OCI-M2 (cell line): ENCODE measurements at regions not wholly inside any gene's neighbourhood (a gene's known extent, or its start where the extent isn't known, plus 50 kb on each side); places are given as distances from the start of the nearest gene placed in this dataset.
"Not testable (repeated sequence)": the region's sequence is repeated elsewhere in the genome, so short reads cannot be mapped to it uniquely, and the experiment has no call there.

ENCODE experiments used
- DNase-seq: peaks from one replicate; lab custom pipeline; 2025; ENCODE audit not compliant: unreplicated experiment; lab: John Stamatoyannopoulos, UW

DNA sequence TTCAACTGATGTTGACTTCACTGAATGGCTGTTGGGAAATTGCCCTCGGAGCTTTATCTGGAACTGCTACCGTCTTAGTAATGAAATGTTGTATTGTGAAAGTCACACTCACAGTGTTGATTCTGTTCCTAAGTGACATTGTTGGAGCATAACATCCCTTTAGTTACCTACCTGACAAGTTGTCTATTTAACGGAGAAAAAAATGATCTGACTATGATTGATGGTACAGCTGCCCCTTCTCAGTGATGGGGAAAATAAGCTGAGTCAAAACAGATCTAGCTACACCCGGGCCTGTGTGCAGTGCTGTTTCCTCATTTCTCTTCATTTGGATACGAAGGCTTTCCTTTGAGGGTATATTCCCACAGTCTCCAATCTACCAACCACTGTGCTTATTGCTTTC, 472.3 kb upstream of the BRINP3 start:
- DNase-seq, result no peak

DNA sequence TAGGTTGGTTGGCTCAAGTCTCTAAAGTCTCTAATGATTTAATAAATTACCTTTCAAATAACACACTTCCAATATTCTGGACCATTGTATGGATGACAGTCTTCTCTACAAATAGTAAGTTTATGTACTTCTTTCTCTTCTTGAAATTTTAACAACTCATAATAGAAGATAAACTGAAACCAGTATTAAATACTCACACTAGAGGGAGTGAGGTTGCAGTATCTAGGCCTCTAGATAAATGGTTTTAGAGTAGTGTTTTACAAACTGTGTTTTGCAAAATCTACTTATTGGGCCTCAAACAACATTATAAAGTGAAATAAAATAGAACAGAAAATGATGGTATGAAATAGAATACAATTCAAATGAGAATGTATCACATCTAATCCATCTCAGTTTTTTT, 479.9 kb upstream of the BRINP3 start:
- DNase-seq, result no peak

DNA sequence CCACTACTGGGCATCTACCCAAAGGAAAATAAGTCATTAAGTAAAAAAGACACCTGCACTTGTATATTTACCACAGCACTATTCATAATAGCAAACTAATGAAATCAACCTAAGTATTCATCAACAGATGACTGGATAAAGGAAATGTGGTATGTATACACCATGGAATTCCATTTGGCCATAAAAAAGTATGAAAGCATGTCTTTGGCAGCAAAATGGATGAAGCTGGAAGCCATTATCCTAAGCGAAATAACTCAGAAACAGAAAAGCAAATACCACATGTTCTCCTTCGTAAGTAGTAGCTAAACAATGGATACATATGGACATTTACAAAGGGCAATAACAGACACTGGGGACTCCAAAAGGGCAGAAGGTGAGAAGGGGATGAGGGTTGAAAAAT, 485.7 kb upstream of the BRINP3 start:
- DNase-seq, result no peak

DNA sequence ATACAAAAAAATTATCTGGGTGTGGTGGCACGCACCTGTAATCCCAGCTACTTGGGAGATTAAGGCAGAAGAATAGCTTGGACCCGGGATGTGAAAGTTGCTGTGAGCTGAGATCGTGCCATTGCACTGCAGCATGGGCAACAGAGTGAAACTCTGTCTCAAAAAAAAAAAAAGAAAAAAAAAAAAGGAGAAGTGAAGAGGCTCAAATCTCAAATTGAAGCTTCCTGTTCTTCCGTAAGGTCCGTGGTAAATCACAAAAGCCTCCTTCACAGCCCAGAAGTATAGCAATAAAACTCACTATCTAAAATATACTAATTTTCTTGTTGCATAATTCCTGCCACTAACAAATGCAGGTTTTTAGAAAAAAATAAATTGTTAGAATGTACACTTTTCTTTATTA, 498.2 kb upstream of the BRINP3 start:
- DNase-seq, result no peak

DNA sequence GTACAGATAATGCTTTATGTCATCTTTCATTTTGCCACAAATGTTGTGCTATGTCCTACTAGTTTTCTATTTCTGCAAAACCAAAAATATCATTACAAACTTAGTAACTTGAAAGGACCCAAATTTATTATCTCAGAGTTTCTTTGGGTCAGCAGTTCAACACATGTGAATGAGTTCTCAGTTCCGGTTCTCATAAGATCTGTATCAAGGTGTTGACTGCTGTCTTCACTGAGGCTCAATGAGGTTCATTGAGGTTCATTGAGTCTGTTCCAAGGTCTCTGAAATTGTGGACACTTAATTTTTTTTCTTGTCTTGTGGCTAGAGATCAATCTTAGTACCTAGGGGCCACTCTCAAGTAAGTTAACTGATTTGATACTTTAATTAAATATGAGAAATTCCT, 525.1 kb upstream of the BRINP3 start:
- DNase-seq, result no peak

DNA sequence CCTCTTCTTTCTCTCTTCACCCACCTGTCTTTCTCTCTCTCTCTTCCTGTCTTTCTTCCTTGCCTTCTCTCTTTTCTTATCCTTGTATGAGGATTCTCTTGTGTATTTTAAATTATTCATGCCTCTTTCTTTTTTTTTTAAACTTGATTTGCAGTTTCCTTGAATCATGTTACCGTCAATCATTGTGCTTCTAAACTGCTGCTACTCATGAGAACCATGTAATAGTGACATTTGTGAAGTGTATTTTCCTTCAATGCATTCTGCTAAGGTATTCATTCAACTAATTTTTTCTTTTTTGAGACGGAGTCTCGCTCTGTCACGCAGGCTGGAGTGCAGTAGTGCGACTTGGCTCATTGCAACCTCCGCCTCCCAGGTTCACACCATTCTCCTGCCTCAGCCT, 539.1 kb upstream of the BRINP3 start:
- DNase-seq, result no peak

DNA sequence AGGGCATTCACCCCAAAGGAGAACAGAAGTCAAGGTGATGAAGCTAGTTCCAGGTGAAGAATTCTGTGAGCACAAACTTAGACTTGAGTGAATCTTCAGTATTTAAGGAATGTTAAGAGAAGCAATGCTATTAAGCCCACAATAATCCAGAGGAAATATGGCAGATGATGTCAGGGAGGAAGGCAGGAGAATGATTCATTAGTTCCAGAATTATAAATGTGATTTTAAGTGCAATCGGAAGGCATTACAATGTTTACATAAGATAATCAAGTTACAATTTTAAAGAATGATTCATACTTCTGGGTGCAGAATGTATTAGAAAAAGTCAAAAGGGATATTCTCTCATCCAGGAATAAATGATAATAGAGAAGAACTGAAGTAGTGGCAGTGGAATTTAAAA, 545.2 kb upstream of the BRINP3 start:
- DNase-seq, result no peak

DNA sequence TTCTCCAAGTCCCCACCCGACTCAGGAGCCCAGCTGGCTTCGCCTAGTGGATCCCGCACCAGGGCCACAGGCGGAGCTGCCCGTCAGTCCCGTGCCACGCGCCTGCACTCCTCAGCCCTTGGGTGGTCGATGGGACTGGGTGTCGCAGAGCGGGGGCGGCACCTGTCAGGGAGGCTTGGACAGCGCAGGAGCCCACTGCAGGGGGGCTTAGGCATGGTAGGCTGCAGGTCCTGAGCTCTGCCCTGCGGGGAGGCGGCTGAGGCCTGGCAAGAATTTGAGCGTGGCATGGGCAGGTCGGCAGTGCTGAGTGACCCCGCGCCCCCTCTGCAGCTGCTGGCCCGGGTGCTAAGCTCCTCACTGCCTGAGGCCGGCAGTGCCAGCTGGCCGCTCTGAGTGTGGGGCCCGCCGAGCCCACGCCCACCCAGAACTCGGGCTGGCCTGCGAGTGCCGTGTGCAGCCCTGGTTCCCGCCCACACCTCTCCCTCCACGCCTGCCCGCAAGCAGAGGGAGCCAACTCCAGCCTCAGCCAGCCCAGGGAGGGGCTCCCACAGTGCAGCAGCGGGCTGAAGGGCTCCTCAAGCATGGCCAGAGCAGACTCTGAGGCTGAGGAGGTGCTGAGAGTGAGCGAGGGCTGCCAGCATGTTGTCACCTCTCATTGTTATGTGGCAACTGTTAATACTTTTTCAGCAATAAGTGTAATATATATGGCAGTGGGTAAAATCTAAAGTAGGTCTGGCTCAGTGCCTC, 548.4 kb upstream of the BRINP3 start:
- no peak for DNase-seq

DNA sequence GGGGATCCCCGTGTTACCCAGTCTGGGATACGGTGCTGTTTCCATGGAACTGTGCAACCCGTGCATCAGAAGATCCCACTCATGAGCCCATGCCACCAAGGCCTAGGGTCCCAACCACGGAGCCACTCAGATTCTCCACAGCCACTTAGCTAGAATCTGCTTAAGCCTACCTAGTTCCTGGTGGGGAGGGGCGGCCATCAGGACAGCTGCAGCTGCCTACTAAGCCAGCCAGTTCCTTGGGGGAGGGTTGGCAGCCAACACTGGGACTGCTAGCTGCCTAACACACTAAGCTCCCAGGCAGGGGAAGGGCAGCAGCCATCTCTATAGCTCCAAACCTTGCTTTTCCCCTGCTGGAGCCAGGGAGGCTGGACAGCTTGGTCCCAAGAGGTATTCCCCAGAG, 549.2 kb upstream of the BRINP3 start:
- no peak for DNase-seq

DNA sequence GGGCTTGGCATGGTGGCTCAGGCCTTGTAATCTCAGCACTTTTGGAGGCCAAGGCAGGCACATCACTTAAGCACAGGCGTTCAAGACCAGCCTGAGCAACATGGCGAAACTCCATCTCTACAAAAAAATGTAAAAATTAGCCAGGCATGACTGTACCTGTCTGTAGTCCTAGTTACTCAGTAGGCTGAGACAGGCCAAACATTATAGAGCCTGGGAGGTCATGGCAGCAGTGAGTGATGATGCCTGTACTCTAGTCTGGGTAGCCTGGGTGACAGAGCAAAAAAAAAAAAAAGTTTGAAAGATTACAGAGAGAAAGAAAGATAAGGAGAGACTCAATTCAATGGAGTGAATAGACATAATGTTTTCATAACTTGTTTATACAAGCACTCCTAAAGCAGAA, 556.5 kb upstream of the BRINP3 start:
- DNase-seq, result no peak

DNA sequence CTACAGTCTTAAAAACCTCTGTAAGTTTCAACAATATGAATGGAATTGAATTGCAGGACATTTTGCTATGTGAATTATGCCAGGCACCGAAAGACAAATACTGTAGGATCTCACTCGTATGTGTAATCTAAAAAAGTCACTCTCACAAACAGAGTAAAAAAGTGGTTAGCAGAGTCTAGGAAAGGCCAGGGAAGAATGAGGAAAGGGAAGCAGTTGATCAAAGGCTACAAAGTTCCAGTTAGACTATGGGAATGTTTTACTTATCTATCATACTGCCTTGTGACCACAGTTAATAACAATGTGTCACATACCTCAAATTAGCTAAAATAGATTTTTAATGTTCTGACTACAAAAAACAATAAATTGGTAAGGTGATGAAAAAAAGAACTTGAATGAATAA, 565.4 kb upstream of the BRINP3 start:
- DNase-seq, result no peak

DNA sequence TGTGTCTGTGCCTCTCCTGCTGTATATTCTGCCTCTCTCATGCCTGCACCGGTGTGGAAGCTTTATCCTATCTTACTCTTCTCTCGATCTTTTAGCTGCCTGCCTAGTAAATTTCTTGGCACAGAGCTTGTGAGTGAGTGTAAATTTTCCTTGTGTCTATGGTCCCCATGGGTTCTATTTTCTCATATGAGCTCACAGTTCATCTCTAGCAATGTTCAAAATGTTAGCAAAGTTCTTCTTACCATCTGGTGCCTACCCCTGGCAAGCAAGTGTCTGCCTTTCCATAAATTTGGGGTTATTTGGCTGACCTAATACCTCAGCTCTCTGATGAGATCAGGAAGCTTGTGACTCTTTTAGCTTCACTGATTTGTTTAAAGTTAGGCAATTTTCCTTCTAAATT, 572.1 kb upstream of the BRINP3 start:
- DNase-seq, result no peak

DNA sequence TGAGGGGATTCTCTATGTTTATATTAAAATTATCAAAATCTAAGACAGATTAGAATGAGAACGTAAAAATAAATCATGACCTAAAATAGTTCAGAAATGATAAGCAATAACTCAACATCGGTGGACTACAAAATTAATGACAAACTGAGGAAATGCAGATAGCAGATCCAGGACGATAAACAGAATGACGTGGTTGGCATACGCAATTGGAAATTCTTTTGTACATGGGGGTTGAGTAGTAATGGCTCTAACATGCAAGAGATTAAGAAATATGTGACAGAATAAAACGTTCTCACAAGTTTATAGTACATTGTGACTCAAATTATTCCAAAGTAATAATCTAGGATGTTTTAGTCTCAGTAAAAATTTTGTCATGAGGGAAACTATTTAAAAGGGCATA, 575.2 kb upstream of the BRINP3 start:
- DNase-seq, result no peak

DNA sequence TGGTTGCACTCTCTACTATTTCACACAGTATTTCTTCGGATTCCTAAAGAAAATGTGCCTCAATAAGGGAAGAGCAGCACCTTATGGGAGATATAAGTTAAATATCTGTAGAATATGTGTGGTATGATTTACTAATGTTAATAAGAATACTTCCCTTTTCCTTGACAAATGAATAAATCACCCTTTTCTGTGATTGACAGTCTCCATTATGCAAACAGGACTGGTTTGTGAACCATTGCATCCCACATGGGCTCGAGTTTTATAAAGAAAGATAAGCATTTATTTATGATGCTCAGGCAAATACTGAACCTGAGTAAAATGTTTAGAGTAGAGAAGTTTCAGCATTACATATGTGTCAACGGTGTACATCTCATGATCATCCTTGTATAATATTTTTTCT, 587.7 kb upstream of the BRINP3 start:
- no peak for DNase-seq

DNA sequence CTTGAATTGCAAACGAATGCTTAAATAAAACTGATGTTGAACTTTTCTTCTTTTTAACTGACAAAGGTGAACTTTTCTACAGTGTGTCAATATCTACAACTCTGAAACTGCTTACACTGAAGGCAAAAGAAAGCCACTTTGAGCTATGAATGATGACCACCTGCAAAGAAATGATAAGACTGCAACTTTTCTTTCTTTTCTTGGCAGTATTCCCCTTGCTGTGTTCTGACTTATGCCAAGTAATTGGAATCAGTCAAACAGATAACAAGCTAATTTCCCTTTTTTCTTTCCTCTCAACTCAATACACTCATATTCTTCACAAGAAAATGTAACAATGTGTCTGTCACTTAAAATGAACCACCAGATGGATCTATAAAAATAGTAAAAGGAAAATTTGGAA, 588.1 kb upstream of the BRINP3 start:
- no peak for DNase-seq

DNA sequence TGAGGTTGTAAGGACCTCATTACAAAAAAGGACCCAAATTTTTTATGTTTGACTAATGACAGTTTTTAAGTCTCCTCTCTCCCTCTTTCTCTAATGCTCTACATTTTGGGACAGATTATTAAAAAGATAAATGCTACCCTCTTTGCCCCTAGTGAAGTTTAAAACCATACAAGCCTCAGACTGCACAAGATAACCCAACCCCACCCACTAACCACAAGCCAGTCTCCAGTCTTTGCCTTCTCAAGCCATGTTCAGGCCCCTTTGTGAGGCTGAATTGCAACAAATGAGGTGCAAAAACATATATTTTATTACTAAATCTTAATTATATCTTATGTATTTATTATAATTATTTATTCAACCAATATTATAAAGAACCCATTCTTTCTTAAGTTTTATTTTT, 597.2 kb upstream of the BRINP3 start:
- no peak for DNase-seq

DNA sequence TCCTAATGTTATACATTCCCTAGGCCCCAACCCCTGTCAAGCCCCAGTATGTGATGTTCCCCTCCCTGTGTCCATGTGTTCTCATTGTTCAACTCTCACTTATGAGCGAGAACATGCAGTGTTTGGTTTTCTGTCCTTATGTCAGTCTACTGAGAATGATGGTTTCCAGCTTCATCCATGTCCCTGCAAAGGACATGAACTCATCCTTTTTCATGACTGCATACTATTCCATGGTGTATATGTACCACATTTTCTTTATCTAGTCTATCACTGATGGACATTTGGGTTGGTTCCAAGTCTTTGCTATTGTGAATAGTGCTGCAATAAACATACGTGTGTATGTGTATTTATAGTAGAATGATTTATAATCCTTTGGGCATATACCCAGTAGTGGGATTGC, 605.4 kb upstream of the BRINP3 start:
- not testable (repeated sequence) for DNase-seq

DNA sequence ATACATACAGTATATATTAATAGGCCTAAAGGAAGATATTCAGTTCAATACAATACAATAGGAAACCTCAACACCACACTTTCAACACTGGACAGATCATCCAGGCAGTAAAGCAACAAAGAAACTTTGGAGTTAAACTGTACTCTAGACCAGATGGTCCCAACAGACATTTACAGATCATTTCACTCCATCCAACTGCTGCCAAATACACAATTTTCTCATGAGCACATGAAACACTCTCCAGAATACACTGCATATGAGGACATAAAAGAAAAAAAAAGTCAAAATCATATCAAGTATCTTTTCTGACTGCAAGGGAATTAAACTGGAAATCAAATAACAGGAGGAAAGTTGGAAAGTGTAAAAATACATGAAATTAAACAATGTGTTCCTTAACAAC, 607.5 kb upstream of the BRINP3 start:
- DNase-seq, result no peak

DNA sequence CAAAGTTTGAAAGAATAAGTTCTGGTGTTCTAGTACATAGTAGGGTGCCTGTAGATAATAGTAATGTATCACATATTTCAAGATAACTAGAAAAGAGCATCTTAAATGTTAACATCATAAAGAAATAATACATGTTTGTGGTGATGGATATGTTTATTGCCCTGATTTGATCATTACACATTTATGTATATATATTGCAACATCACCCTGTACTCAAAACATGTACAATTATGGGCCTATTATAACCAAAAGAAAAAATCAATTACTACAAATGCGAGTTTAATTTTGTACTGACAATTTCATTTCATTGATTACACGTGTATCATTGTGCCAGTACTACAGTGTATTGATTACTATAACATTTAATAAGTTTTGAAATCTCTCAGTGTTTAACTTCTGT, 609.2 kb upstream of the BRINP3 start:
- DNase-seq, result no peak

DNA sequence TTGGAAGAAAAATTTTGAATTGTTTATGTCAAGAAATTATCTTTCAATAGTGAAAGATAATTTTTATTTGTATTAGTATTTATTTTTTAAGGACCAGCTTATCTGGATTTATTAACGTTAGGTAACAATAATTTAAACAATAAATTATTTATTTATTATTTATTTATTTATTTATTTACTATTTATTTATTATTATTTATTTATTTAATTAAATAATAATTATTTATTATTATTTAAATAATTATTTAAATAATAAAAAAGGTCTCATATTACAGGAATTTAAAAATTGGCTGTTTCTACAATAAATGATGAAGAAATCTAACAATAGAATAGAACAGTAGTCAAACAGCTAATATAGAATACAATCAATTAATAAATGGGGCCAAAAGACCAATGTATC, 618.7 kb upstream of the BRINP3 start:
- no peak for DNase-seq

DNA sequence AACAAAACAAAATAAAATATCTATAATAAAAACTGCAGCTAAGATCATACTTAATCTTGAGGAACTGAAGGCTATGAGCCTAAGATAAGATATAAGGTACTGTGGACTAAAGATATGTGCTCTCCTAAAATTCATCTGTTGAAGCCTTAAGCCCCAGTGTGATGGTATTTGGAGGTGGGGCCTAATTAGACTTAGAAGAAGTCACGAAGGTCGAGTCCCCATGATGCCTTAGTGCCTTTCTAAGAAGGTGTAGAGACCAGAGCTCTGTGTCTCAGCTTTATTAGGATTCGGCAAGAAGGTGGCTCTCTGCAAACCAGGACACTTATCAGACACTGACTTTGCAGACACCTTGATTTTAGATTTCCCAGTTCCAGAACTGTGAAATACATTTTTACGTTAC, 622.0 kb upstream of the BRINP3 start:
- DNase-seq, result no peak

DNA sequence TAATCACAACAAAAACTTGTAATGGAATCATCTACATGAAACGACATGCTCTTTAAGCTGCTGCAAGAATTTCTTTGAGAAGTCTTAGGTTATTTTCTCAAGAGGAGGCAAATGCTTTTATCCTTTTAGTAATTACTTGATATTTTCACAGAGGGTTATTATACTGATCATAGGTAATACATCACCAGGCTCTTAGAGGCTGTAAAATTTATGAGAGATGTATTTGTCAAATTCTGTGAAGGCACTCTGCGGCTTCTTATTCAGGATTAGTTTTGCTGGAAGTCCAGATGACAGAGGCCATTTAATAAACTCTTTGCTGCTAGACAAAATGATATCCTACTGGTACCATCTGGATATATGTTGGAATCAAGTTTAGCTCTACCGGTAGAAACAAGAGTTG, 624.3 kb upstream of the BRINP3 start:
- DNase-seq, result no peak

DNA sequence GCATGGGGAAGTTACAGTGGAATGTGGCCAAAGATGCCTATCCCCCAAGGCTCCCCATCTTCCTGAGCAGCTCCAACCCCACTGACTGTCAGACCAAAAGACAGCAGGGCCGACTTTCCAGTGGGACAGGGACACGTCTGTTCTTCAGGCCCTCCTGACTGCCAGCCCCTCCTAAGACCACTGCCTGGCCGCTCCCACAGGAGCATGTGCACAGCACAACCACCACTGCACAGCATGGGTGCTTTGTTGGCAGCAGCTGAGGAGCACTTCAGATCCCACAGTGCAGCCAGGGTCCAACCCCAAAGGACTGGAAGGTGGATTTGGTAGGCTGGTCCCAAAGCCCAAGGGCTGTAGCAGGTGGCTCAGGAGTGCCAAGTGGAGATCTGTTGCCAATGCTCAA, 648.3 kb upstream of the BRINP3 start:
- DNase-seq, result no peak

DNA sequence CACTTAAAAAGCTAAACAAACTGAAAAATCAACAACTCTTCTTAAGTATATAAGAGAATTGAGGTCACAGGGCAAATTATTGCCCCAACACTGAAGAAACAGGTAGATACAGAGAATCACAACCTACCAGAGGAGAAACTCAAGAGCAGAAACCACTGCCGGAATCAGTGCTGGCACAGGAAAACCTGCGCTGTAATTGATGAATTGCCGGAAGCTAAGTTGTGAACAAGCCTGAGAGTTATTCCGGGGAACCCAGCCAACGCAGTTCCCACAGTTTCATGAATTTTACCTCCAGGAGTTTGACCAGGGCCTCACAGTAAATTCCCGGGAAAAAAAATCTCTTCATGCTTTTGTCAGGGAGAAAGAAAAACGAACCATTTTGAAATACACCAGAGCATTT, 657.1 kb upstream of the BRINP3 start:
- DNase-seq, result no peak
